SK-MEL-5 (cell line): ENCODE measurements at regions not wholly inside any gene's neighbourhood (a gene's known extent, or its start where the extent isn't known, plus 50 kb on each side); places are given as distances from the start of the nearest gene placed in this dataset.

Experiments used
- DNase-seq: peaks from one replicate; pipeline ENCODE4 v3.0.0-alpha.2; 2016; ENCODE audit warnings: low read depth, low spot score
- in situ Hi-C: cut with HindIII; loops from 2 replicates; pipeline ENCODE4 v1.10.0; 2016; ENCODE audit warnings: low sequenced_read_pairs, high pct_unique_total_duplicates, low pct_unique_long_range_greater_than_20kb

GRCh38 chr5:32506201-32506661, 61.7 kb upstream of the ZFR start:
- peak; percentile 55 for DNase-seq
- in situ Hi-C loops, result no loop called here

GRCh38 chr5:32505756-32506155, 61.2 kb upstream of the ZFR start:
- in situ Hi-C loops, result no loop called here
- no peak for DNase-seq

GRCh38 chr5:32504989-32505596, 60.6 kb upstream of the ZFR start:
- in situ Hi-C loops, result no loop called here
- no peak for DNase-seq

- in situ Hi-C loops, result no loop called here
- no peak for DNase-seq
Observed at GRCh38 chr5:32504329-32504988, 59.9 kb upstream of the ZFR start.

- no peak for DNase-seq
- in situ Hi-C loops, result no loop called here
Observed at GRCh38 chr5:32503261-32503660, 58.7 kb upstream of the ZFR start.

GRCh38 chr5:32501071-32502002, 56.8 kb upstream of the ZFR start:
- DNase-seq, result no peak
- in situ Hi-C loops, result no loop called here

- DNase-seq, result no peak
- in situ Hi-C loops, result no loop called here
Observed at GRCh38 chr5:32500181-32500580, 55.6 kb upstream of the ZFR start.

- in situ Hi-C loops, result no loop called here
- DNase-seq, result no peak
Observed at GRCh38 chr5:32499261-32499660, 54.7 kb upstream of the ZFR start.

- in situ Hi-C loops, result no loop called here
- no peak for DNase-seq
Observed at GRCh38 chr5:32498484-32498883, 53.9 kb upstream of the ZFR start.

GRCh38 chr5:32496104-32496503, 51.6 kb upstream of the ZFR start:
- in situ Hi-C loops, result no loop called here

GRCh38 chr5:32494827-32495226, 50.3 kb upstream of the ZFR start:
- DNase-seq, result no peak
- in situ Hi-C loops, result no loop called here

More at GRCh38 chr5:32496104-32496503, 51.6 kb upstream of the ZFR start:
- no peak for DNase-seq
